HUES48 (cell line): ENCODE measurements at regions not wholly inside any gene's neighbourhood (a gene's known extent, or its start where the extent isn't known, plus 50 kb on each side); places are given as distances from the start of the nearest gene placed in this dataset.

ENCODE experiments used
- H3K27ac ChIP-seq: one replicate; pipeline ENCODE4 v1.7.0; 2013; ENCODE audit warnings: low read depth, low read length, inconsistent platforms
- H3K27me3 ChIP-seq: 2 replicates; pipeline ENCODE4 v1.6.1; 2013; ENCODE audit warnings: mild to moderate bottlenecking, low read length; ENCODE audit not compliant: control insufficient read depth, insufficient read depth
- H3K36me3 ChIP-seq: 2 replicates; pipeline ENCODE4 v1.6.1; 2013; ENCODE audit warnings: low read length; ENCODE audit not compliant: control insufficient read depth, insufficient read depth
- H3K4me1 ChIP-seq: 2 replicates; pipeline ENCODE4 v1.6.1; 2013; ENCODE audit warnings: mild to moderate bottlenecking, low read length; ENCODE audit not compliant: control insufficient read depth, insufficient read depth
- H3K4me3 ChIP-seq: 2 replicates; pipeline ENCODE4 v1.5.1; 2013; ENCODE audit warnings: mild to moderate bottlenecking, low read depth, low read length
- H3K9ac ChIP-seq: 2 replicates; pipeline ENCODE4 v1.6.1; 2013; ENCODE audit warnings: mild to moderate bottlenecking, low read depth, low read length, moderate library complexity
- H3K9me3 ChIP-seq: 2 replicates; pipeline ENCODE4 v1.6.1; 2013; ENCODE audit warnings: low read length; ENCODE audit not compliant: control insufficient read depth, insufficient read depth

GRCh38 chr6:79789896-79790295 is 157.5 kb downstream of the ELOVL4 start:
- Histone ChIP-seq H3K27me3 (no peaks in the 10 kb centered on the region), H3K9me3 (no peaks in the 10 kb centered on the region), H3K36me3 (no peaks in the 10 kb centered on the region), H3K4me1 (no peaks in the 10 kb centered on the region), H3K9ac (no peak overlapping the region), H3K4me3 (no peak overlapping the region), H3K27ac (no peak overlapping the region)

- no peak overlapping the region for H3K4me3 ChIP-seq
- H3K9ac ChIP-seq = no peak overlapping the region
- H3K27me3 ChIP-seq = no peaks in the 10 kb centered on the region
- no peak overlapping the region for H3K27ac ChIP-seq
- H3K36me3 ChIP-seq = no peaks in the 10 kb centered on the region
- H3K9me3 ChIP-seq = no peaks in the 10 kb centered on the region
- H3K4me1 ChIP-seq = no peaks in the 10 kb centered on the region
These were observed 157.6 kb downstream of the SH3BGRL2 start for GRCh38 chr6:79788756-79789155.

- Histone ChIP-seq H3K27ac (no peak overlapping the region), H3K4me1 (no peaks in the 10 kb centered on the region), H3K36me3 (no peaks in the 10 kb centered on the region), H3K9ac (no peak overlapping the region), H3K4me3 (no peak overlapping the region), H3K9me3 (no peaks in the 10 kb centered on the region), H3K27me3 (no peaks in the 10 kb centered on the region)
These were observed 156.5 kb downstream of the SH3BGRL2 start for GRCh38 chr6:79787626-79788025.

- H3K9me3 ChIP-seq = no peaks in the 10 kb centered on the region
- H3K27me3 ChIP-seq = no peaks in the 10 kb centered on the region
- no peak overlapping the region for H3K4me3 ChIP-seq
- H3K9ac ChIP-seq = no peak overlapping the region
- no peaks in the 10 kb centered on the region for H3K4me1 ChIP-seq
- no peaks in the 10 kb centered on the region for H3K36me3 ChIP-seq
- no peak overlapping the region for H3K27ac ChIP-seq
These were observed 153.2 kb downstream of the SH3BGRL2 start for GRCh38 chr6:79784395-79784753.

- Histone ChIP-seq H3K4me1 (no peaks in the 10 kb centered on the region), H3K9ac (no peak overlapping the region), H3K4me3 (no peak overlapping the region), H3K27ac (no peak overlapping the region), H3K36me3 (no peaks in the 10 kb centered on the region), H3K9me3 (no peaks in the 10 kb centered on the region), H3K27me3 (no peaks in the 10 kb centered on the region)
These were observed 152.7 kb downstream of the SH3BGRL2 start for GRCh38 chr6:79783670-79784394.

GRCh38 chr6:79782792-79783580 is 151.9 kb downstream of the SH3BGRL2 start:
- no peaks in the 10 kb centered on the region for H3K36me3 ChIP-seq
- H3K27ac ChIP-seq = no peak overlapping the region
- H3K27me3 ChIP-seq = no peaks in the 10 kb centered on the region
- H3K4me1 ChIP-seq = no peaks in the 10 kb centered on the region
- no peaks in the 10 kb centered on the region for H3K9me3 ChIP-seq
- H3K4me3 ChIP-seq = no peak overlapping the region
- no peak overlapping the region for H3K9ac ChIP-seq

- Histone ChIP-seq H3K9ac (no peak overlapping the region), H3K4me1 (no peaks in the 10 kb centered on the region), H3K36me3 (no peaks in the 10 kb centered on the region), H3K27ac (no peak overlapping the region), H3K4me3 (no peak overlapping the region), H3K9me3 (no peaks in the 10 kb centered on the region), H3K27me3 (peaks cover 3% of the 10 kb centered on the region; the same call in 1 of the 2 replicates)
These were observed 150.8 kb downstream of the SH3BGRL2 start for GRCh38 chr6:79781916-79782315.

- no peaks in the 10 kb centered on the region for H3K36me3 ChIP-seq
- H3K9me3 ChIP-seq = no peaks in the 10 kb centered on the region
- no peak overlapping the region for H3K27ac ChIP-seq
- H3K27me3 ChIP-seq = peaks cover 3% of the 10 kb centered on the region; the same call in 1 of the 2 replicates
- H3K9ac ChIP-seq = no peak overlapping the region
- no peaks in the 10 kb centered on the region for H3K4me1 ChIP-seq
- no peak overlapping the region for H3K4me3 ChIP-seq
These were observed 149.8 kb downstream of the SH3BGRL2 start for GRCh38 chr6:79780881-79781280.

- Histone ChIP-seq H3K36me3 (no peaks in the 10 kb centered on the region), H3K27me3 (peaks cover 3% of the 10 kb centered on the region; the same call in 1 of the 2 replicates), H3K9me3 (no peaks in the 10 kb centered on the region), H3K4me3 (no peak overlapping the region), H3K4me1 (no peaks in the 10 kb centered on the region), H3K27ac (no peak overlapping the region), H3K9ac (no peak overlapping the region)
These were observed 147.7 kb downstream of the SH3BGRL2 start for GRCh38 chr6:79778816-79779215.

GRCh38 chr6:79777713-79778579 is 146.8 kb downstream of the SH3BGRL2 start:
- H3K36me3 ChIP-seq = no peaks in the 10 kb centered on the region
- H3K27ac ChIP-seq = no peak overlapping the region
- H3K9ac ChIP-seq = no peak overlapping the region
- H3K27me3 ChIP-seq = peaks cover 3% of the 10 kb centered on the region; the same call in 1 of the 2 replicates
- peak overlapping the region; percentile 48 for H3K4me3 ChIP-seq
- no peaks in the 10 kb centered on the region for H3K4me1 ChIP-seq
- no peaks in the 10 kb centered on the region for H3K9me3 ChIP-seq
